ENCODE measurements at regions not wholly inside any gene's neighbourhood (a gene's known extent, or its start where the extent isn't known, plus 50 kb on each side); places are given as distances from the start of the nearest gene placed in this dataset.
"Not testable (repeated sequence)": the region's sequence is repeated elsewhere in the genome, so short reads cannot be mapped to it uniquely, and the experiment has no call there.

- DNase-seq = no peak
These were observed 146.6 kb upstream of the CCDC150 start for GRCh38 chr2:196492946-196493345.

GRCh38 chr2:196498962-196499361 lies 140.6 kb upstream of the CCDC150 start:
- no peak for DNase-seq

GRCh38 chr2:196499686-196500085 lies 139.8 kb upstream of the CCDC150 start:
- DNase-seq = no peak

GRCh38 chr2:196500686-196501431 lies 138.7 kb upstream of the CCDC150 start:
- no peak for DNase-seq

GRCh38 chr2:196501836-196502235 lies 137.7 kb upstream of the CCDC150 start:
- DNase-seq = no peak

- DNase-seq = no peak
These were observed 137.1 kb upstream of the CCDC150 start for GRCh38 chr2:196502386-196502785.

GRCh38 chr2:196503398-196503797 lies 136.1 kb upstream of the CCDC150 start:
- no peak for DNase-seq

- DNase-seq = no peak
These were observed 134.7 kb upstream of the CCDC150 start for GRCh38 chr2:196504788-196505187.

- no peak for DNase-seq
These were observed 129.3 kb upstream of the CCDC150 start for GRCh38 chr2:196510246-196510645.

GRCh38 chr2:196511258-196512168 lies 128.0 kb upstream of the CCDC150 start:
- no peak for DNase-seq

- DNase-seq = no peak
These were observed 125.6 kb upstream of the CCDC150 start for GRCh38 chr2:196513796-196514526.

GRCh38 chr2:196514641-196515040 lies 124.9 kb upstream of the CCDC150 start:
- DNase-seq = no peak

GRCh38 chr2:196515051-196515450 lies 124.5 kb upstream of the CCDC150 start:
- no peak for DNase-seq

- no peak for DNase-seq
These were observed 123.9 kb upstream of the CCDC150 start for GRCh38 chr2:196515608-196516007.

GRCh38 chr2:196516564-196516963 lies 123.0 kb upstream of the CCDC150 start:
- peak; percentile 51 for DNase-seq

GRCh38 chr2:196520605-196521004 lies 118.9 kb upstream of the CCDC150 start:
- DNase-seq = no peak

GRCh38 chr2:196526981-196527725 lies 112.4 kb upstream of the CCDC150 start:
- DNase-seq = not testable (repeated sequence)

- DNase-seq = no peak
These were observed 110.9 kb upstream of the CCDC150 start for GRCh38 chr2:196528486-196529223.

GRCh38 chr2:196530910-196531309 lies 108.6 kb upstream of the CCDC150 start:
- no peak for DNase-seq

GRCh38 chr2:196533772-196534397 lies 105.6 kb upstream of the CCDC150 start:
- no peak for DNase-seq

Data from muscle of arm (tissue), 1 donor.